C1 segment of cervical spinal cord (tissue), 14 donors: ENCODE measurements at regions not wholly inside any gene's neighbourhood (a gene's known extent, or its start where the extent isn't known, plus 50 kb on each side); places are given as distances from the start of the nearest gene placed in this dataset.
A peak's percentile ranks its signal among the peaks of the same experiment; 100 is the strongest.

Experiments used
- DNase-seq, 14 donors: peaks; one replicate each; lab custom pipeline; 2025; lab: John Stamatoyannopoulos, UW

DNA sequence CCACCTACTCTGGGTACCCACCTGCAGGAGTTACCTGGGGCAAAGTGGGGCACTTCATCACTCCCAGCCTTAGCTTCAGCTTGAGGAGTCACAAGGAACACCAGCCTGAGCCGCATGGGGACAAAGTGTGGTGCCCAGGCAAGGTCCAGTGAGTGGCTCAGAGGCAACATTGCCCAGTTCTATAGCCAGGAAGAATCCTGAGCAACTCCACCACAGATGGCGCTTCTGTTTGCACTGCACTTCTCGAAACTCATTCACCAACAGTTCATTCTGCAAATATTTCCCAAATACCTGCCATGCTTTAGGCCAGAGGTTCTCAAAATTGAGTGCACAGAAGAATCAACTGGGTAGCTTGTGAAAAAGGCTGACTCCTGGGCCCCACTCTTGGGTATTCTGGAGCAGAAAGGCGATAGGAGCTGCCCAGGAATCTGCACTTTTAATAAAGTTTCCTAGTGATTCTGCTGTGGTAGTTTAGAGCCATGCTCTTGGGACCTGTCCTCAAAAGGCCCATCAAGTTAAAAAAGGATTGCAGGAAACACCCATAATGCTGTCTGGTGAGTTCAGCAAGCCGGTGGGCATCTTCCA, 83.1 kb downstream of the VEGFA start:
- no peak for DNase-seq

DNA sequence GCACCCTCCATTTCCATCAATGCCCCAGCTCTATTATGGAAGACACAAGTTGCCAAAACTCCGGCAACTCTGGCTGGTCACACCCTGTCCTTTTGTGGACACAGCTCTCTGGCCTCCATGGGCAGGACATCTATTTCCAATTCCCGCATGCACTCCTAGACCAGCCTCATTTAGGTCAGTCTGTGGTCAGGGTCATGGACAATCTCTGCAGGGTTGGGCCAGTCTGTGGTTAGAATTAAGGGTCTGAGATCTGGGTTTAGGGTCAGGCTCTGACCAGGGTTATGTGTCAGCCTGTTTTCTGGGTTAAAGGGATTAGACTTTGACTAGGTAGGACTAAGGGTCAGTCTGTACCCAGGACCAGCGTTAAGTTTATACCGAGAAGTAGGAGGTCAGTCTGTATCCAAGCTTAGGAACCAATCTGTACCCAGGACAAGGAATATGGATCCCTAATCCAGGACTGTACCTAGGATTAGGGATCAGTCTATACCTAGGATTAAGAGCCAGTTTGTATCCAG, 82.4 kb downstream of the VEGFA start:
- DNase-seq: no peak

DNA sequence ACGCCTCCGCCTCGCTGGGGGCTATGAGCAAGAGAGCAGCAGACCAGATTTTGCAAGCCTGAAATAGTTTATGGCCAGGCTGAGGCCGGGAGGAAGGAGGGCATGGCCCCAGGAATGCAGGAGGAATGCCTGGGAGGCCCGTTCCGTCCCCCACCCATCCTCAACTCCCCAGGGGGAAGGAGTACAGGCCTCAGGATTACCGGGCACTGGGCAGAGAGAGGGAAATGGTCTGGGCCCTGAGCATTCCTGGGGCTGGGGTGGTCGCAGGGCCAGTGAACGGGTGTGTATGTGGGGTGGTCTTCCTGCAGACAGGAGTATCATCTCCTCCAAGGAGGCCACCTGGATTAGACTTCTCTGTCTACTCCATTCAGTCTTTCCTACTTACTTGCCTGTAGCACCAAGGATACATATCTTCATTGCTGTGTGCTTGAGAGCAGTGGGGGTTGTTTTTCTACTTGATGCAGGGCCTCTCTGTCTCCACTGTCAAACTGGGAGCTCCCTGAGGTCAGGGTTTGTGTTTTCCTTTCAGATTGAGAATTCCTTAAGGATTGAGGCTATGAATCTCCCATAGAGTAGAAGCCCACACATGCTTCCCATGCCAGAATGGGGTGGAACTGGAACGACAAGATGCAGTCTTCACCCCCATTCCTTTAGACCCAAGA, 81.3 kb downstream of the VEGFA start:
- no peak for DNase-seq

DNA sequence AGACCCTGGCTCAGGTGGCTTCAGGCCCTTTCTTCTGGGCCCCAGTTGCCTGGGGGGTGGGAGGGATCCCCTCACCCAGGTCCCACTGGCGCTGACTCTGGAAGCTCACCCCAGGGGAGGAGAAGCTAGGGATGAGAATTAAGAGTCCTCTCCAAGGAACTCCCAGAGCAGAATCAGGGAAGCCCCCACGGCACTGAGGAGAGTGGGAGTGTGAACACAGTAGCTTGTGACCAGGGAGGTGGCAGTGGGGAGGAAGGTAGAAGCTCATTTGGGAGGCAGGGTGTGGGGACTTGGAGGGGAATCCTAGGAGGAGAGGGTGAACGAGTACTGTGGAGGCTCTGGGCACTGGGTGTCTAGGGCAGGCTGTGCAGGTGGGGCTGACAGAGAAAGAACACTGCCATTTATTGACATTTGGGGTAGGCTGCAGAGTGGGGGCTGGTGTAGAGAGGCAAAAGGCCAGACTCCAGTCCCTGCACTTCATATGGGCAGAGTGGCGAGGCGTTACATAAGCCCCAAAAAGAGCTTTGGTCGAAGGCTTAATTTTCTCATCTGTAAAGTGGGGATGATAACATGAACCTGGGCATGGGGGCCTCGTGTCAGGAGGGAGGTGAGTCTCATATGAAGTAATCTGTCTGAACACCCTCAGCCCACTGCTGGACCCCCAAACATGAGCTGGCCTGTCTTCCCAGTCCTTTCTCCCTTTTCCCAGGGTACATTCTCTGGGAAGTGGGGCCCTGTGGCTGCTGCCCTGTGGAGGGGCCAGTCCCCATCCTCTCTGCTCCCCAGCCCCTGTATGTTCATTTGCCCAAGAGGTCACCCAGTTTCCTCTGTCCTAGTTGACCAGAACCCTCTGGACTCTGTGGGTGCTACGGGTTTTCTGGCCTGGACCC, 80.5 kb downstream of the VEGFA start:
- no peak for DNase-seq

- DNase-seq: no peak
Observed at GRCh38 chr6:43849844-43850243, 79.8 kb downstream of the VEGFA start.

DNA sequence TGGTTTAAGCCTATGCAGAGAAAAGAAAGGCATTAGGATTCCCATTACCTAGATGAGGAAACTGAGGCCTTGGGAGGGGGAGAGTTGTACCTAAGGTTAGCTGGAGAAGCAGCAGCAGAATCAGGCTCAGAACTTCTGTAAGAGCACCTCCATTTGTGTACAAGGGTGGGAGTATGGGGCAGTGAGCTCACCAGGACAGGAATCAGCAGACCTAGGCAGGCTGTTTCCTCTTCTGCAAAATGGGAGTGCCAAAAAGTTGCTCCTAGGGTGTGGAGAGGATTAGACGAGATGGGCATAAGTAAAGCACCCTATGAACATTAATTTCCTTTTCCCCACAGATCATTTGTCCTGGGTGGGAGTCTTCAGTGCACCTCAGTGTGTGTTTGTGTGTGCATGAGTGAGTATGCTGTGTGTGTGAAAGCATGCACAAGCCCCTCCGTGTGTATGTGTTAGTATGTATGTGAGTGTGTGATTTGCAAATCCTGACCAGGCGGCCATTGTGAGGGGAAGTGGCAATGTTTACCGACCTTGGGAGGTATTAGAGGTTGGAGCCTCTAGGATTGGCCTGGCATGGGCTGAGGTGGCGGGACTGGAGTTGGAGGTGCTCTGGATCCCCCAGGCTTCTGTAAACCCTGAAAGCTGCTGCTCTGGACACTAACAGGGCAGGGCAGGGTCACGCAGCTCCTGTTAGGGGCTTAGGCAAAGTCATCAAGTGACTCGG, 78.8 kb downstream of the VEGFA start:
- no peak for DNase-seq

DNA sequence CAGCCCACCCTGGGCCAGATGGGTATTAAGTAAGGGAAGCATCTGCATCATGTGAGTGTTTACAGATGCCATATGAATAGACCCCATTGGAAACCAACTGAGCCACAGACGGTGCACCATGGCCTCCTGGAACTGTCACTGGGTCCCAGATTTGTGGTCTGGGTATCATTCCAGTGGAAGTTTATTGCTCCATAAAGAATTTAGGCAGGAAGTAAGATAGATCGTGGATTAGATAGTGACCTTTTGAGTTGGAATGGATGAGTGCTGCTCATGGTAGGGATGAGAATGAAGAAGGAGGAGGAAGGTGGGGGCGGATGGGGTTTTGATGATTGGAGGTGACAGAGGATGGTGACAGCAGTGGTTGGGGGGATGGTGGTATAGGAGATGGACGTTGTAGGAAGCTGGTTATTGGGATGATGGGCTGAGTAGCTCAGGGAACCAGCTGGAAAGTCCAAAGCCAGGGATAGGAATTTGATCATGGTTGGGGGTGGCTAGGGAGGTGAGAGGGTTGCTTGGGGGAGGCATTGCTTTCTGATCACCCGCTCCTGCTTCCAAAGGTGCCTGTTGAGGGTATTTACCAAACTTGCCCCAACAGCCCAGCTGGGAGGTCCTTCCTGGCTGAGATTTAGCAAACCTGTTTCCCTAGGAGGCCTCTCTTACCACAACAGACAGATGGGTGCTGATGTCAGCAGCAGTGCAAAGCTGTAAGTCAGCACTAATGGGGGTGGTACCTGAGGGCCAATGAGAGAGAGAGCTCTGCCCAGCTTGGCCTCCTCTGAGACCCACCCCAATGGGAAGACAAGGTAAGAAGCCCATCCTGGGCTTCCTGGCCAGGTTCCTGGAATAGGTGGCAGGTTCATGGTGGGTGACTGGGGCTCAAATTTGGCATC, 78.0 kb downstream of the VEGFA start:
- DNase-seq: no peak

DNA sequence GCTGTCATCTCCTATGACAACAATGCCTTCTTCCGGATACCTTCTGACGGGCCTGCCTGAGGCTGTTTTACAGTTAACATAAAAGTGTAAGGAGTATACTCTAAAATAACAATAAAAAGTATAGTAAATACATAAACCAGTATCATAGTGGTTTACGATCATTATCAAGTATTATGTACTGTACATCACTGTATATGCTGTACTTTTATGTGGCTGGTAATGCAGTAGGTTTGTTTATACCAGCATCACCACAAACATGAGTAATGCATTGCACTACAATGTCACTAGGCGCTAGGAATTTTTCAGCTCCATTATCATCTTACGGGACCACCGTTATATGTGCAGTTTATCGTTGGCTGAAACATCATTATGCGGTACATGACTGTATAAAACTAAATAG, 76.5 kb downstream of the VEGFA start:
- DNase-seq: no peak

DNA sequence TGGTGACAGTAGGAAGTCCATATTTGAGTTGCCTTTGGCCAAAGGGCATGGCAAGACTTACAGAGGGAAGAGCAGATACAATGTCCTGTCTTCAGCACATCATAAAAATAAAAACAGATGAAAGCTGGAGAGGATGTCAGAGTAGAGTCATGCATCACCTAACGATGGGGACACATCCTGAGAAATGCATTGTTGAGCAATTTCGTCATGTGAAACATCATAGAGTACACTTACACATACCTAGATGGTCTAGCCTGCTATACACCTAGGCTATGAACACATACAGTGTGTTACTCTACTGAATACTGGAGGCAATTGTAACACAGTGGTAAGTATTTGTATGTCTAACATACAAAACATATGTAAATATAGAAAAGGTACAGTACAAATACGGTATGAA, 75.6 kb downstream of the VEGFA start:
- no peak for DNase-seq

DNA sequence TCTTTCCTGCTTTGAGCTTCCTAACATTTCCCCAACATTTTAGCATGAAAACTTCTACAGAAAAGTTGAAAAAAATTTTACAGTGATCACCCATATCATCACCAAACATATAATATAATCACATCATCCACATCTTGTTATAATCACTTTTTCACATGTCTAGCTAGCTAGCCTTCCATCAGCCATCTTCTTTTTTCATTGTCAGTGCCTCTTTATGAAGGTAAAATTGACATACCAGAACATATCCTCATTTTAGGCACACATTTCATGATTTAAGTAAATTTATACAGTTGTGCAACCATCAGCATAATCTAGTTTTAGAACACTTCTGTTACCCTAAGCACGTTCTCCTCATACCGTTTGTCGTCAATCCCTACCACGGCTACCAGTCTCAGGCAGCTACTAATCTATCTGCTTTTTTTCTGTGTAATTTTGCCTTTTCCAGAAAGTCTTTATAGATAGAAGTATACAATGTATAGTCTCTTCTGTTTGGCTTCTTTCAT, 73.7 kb downstream of the VEGFA start:
- no peak for DNase-seq

GRCh38 chr6:43843097-43843645, 73.2 kb downstream of the VEGFA start:
- no peak for DNase-seq

GRCh38 chr6:43842231-43842794, 72.3 kb downstream of the VEGFA start:
- no peak for DNase-seq

GRCh38 chr6:43840490-43841218, 70.6 kb downstream of the VEGFA start:
- no peak for DNase-seq

- DNase-seq: peak in 1 of 14 donors; percentile 6
Observed at GRCh38 chr6:43838276-43839036, 68.4 kb downstream of the VEGFA start.

- no peak for DNase-seq
Observed at GRCh38 chr6:43837507-43837906, 67.5 kb downstream of the VEGFA start.

DNA sequence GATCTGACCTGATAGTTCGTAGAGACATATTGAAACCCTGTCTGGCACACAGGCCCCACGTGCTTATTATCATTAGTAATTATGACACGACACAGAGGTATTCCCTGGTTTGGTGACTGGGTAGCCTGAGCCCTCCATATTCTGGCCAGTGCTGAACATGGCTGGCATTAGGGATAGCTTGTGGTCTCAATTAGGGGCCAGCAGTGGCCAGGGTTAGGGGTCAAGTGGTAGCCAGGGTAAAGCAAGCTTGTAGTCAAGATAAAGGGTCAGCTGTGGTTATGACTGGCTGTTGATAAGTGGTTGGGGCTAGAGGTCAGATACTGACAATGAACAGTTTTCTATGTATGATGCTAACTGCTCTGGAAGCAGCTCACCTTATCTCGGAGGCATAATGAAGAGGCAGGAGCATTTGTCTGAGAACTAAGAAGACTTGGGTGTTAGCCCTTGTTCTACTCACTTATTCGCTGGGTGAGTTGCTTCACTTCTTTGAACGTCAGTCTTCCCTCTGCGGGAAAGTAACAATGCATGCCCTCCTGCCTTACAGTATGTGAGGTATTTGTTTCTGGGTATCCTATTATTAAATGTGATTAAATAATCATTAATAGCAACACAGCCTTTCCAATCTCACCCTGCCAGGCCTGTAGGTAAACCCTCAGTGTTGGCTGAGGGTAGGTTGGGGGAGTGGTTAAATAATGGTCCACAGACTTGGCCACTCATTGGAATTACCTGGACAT, 66.7 kb downstream of the VEGFA start:
- DNase-seq: no peak
